ENCODE measurements at regions not wholly inside any gene's neighbourhood (a gene's known extent, or its start where the extent isn't known, plus 50 kb on each side); places are given as distances from the start of the nearest gene placed in this dataset.

- TF ChIP-seq CTCF (IDR thresholded peaks at IDR 0.05) (no peak), SIN3A (IDR thresholded peaks at IDR 0.05; ENCODE audit: borderline replicate concordance, insufficient read depth, low read depth, low read length) (no peak), TCF7L2 (IDR thresholded peaks at IDR 0.05; ENCODE audit: low read depth, low read length) (no peak), REST (IDR thresholded peaks at IDR 0.05; ENCODE audit: insufficient read depth in 1 of 2, low read depth in 2 of 2, low read length in 1 of 2) (no peak), POLR2AphosphoS5 (IDR thresholded peaks at IDR 0.05; ENCODE audit: low read depth, low read length) (no peak)
Observed at GRCh38 chr5:163345216-163345615, 92.2 kb upstream of the CCNG1 start.

Measured in Panc1 (cell line).